ENCODE measurements at regions not wholly inside any gene's neighbourhood (a gene's known extent, or its start where the extent isn't known, plus 50 kb on each side); places are given as distances from the start of the nearest gene placed in this dataset.
A peak's percentile ranks its signal among the peaks of the same experiment; 100 is the strongest.

GRCh38 chr10:113362645-113363091 is 190.2 kb upstream of the HABP2 start:
- intact Hi-C loops (cut with DNase I) = no loop called here
- Histone ChIP-seq H3K36me3 (no peaks in the 10 kb centered on the region), H3K4me3 (no peak overlapping the region), H3K9me3 (no peaks in the 10 kb centered on the region), H3K27ac (no peak overlapping the region), H3K27me3 (ENCODE audit: low read depth) (no peaks in the 10 kb centered on the region), H3K4me1 (peaks cover 12% of the 10 kb centered on the region)
- no peak for TF ChIP-seq CTCF (IDR thresholded peaks at IDR 0.05)
- DNase-seq = no peak
- ATAC-seq = peak; percentile 46 to 55

- Histone ChIP-seq H3K4me3 (no peak overlapping the region), H3K27me3 (ENCODE audit: low read depth) (no peaks in the 10 kb centered on the region), H3K4me1 (peaks cover 12% of the 10 kb centered on the region), H3K27ac (no peak overlapping the region), H3K9me3 (no peaks in the 10 kb centered on the region), H3K36me3 (no peaks in the 10 kb centered on the region)
- intact Hi-C loops (cut with DNase I) = no loop called here
- no peak for ATAC-seq
- no peak for DNase-seq
- TF ChIP-seq CTCF (IDR thresholded peaks at IDR 0.05) = no peak
Measured at GRCh38 chr10:113364227-113364626, 188.6 kb upstream of the HABP2 start.

GRCh38 chr10:113368666-113369364 is 184.0 kb upstream of the HABP2 start:
- H3K9me3 ChIP-seq = no peaks in the 10 kb centered on the region
- TF ChIP-seq CTCF (IDR thresholded peaks at IDR 0.05) = no peak
- intact Hi-C loops (cut with DNase I) = no loop called here
- no peaks in the 10 kb centered on the region for H3K36me3 ChIP-seq
- H3K27ac ChIP-seq = no peak overlapping the region
- H3K4me1 ChIP-seq = no peaks in the 10 kb centered on the region
- DNase-seq (no peak), ATAC-seq (no peak)
- H3K4me3 ChIP-seq = no peak overlapping the region
- no peaks in the 10 kb centered on the region for H3K27me3 ChIP-seq (ENCODE audit: low read depth)

DNA sequence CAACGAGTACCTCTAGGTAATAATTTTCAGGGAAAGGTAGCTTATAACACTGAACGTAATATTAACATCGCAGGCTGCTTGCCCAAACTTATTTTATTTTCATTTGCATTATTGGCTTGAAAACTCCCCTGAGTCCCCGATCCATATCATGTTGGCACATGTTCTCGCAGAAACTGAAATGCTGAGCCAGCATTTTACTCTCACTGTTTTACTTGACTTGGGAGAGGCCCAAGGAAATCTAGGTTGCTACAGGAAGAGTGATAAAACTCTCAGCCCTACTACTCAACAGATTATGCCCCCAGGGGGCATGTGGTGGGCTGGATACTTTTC is 183.5 kb upstream of the HABP2 start:
- intact Hi-C loops (cut with DNase I) = no loop called here
- Histone ChIP-seq H3K4me3 (no peak overlapping the region), H3K27me3 (ENCODE audit: low read depth) (no peaks in the 10 kb centered on the region), H3K4me1 (no peaks in the 10 kb centered on the region), H3K9me3 (no peaks in the 10 kb centered on the region), H3K27ac (no peak overlapping the region), H3K36me3 (no peaks in the 10 kb centered on the region)
- DNase-seq (no peak), ATAC-seq (no peak)
- no peak for TF ChIP-seq CTCF (IDR thresholded peaks at IDR 0.05)

DNA sequence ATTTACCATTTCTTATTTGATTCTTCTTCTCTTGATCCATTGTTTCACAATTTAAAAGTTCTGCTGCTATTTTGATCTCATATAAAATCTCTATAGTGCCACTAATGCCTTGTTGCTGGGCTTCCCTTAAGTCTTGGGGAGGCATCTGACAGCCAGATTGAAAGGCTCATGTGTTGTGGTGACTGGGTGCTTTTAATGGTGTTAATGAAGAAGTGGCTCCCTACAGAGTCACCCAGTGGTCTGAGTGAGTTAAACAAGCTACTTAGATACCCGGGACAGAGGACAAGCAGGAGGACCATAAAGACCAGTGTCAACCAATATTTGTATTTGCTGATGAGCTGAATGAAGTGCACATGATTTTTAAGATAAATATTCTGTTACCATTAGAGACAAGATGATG is 176.4 kb upstream of the HABP2 start:
- Histone ChIP-seq H3K27me3 (ENCODE audit: low read depth) (no peaks in the 10 kb centered on the region), H3K9me3 (no peaks in the 10 kb centered on the region), H3K4me1 (peaks cover 3% of the 10 kb centered on the region), H3K36me3 (no peaks in the 10 kb centered on the region), H3K27ac (no peak overlapping the region), H3K4me3 (no peak overlapping the region)
- ATAC-seq (no peak), DNase-seq (no peak)
- no peak for TF ChIP-seq CTCF (IDR thresholded peaks at IDR 0.05)
- intact Hi-C loops (cut with DNase I) = no loop called here
